GM21390 (cell line): ENCODE measurements at regions not wholly inside any gene's neighbourhood (a gene's known extent, or its start where the extent isn't known, plus 50 kb on each side); places are given as distances from the start of the nearest gene placed in this dataset.

Experiments
- ATAC-seq: cut with Tn5 transposase; IDR thresholded peaks from one replicate; pipeline ENCODE4 v1.9.1; 2021; ENCODE audit not compliant: unreplicated experiment

- no peak for ATAC-seq
Observed at GRCh38 chr15:45743426-45744235, 108.8 kb downstream of the SQOR start.

GRCh38 chr15:45744236-45744589, 109.4 kb downstream of the SQOR start:
- ATAC-seq = no peak

GRCh38 chr15:45747426-45747825, 112.6 kb downstream of the SQOR start:
- no peak for ATAC-seq

GRCh38 chr15:45751629-45752028, 116.8 kb downstream of the SQOR start:
- ATAC-seq = no peak

GRCh38 chr15:45759936-45760335, 125.1 kb downstream of the SQOR start:
- no peak for ATAC-seq

- ATAC-seq = no peak
Observed at GRCh38 chr15:45762726-45763125, 127.9 kb downstream of the SQOR start.

GRCh38 chr15:45763170-45763869, 128.5 kb downstream of the SQOR start:
- ATAC-seq = no peak

- no peak for ATAC-seq
Observed at GRCh38 chr15:45773149-45773548, 138.3 kb downstream of the SQOR start.

- no peak for ATAC-seq
Observed at GRCh38 chr15:45776772-45777171, 141.9 kb downstream of the SQOR start.

- ATAC-seq = no peak
Observed at GRCh38 chr15:45777781-45778180, 143.0 kb downstream of the SQOR start.

GRCh38 chr15:45780352-45780751, 145.5 kb downstream of the SQOR start:
- no peak for ATAC-seq

GRCh38 chr15:45784656-45785055, 149.8 kb downstream of the SQOR start:
- no peak for ATAC-seq

- ATAC-seq = no peak
Observed at GRCh38 chr15:45785897-45786296, 151.1 kb downstream of the SQOR start.

GRCh38 chr15:45790325-45790943, 155.6 kb downstream of the SQOR start:
- peak; percentile 65 for ATAC-seq

- no peak for ATAC-seq
Observed at GRCh38 chr15:45794304-45794703, 159.5 kb downstream of the SQOR start.

GRCh38 chr15:45794712-45795439, 160.0 kb downstream of the SQOR start:
- no peak for ATAC-seq

- ATAC-seq = no peak
Observed at GRCh38 chr15:45795440-45796069, 160.7 kb downstream of the SQOR start.

- no peak for ATAC-seq
Observed at GRCh38 chr15:45796433-45796832, 161.6 kb downstream of the SQOR start.

GRCh38 chr15:45799508-45799907, 164.7 kb downstream of the SQOR start:
- ATAC-seq = peak; percentile 68

- no peak for ATAC-seq
Observed at GRCh38 chr15:45801543-45801942, 166.7 kb downstream of the SQOR start.

- ATAC-seq = no peak
Observed at GRCh38 chr15:45802140-45802539, 167.3 kb downstream of the SQOR start.
